ENCODE measurements at regions not wholly inside any gene's neighbourhood (a gene's known extent, or its start where the extent isn't known, plus 50 kb on each side); places are given as distances from the start of the nearest gene placed in this dataset.
"Not testable (repeated sequence)": the region's sequence is repeated elsewhere in the genome, so short reads cannot be mapped to it uniquely, and the experiment has no call there.

DNA sequence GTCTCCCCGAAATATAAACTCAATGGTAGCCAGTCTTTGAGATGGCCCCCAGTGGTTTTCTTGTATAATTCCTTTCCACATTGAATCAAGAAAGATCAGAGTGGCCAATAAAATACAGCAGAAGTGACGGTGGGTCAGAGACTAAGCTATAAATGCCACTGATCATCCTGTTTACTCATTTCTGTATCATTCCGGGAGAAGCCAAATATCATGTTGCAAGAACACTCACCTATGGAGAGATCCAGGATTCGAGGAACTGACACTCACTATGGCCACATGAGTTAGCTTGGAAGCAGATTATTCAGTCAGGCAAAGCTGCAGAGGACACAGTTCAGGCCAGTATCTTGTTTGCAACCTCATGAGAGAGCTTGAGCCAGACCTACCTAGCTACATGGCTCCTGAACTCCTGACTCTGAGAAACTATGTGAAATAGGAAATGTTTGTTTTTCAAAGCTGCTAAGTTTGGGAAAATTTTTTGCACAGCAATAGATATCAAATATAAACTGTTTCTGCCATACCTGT is 132.4 kb upstream of the ADGRF1 start:
- Histone ChIP-seq H3K27ac (ENCODE audit: extremely low read length, insufficient read depth, low read length) (no peak overlapping the region), H2AFZ (ENCODE audit: low read length) (no peak overlapping the region), H4K20me1 (ENCODE audit: insufficient read depth, low read length) (no peaks in the 10 kb centered on the region), H3K4me3 (replicated peaks in 1 of 3; ENCODE audit: insufficient read depth in 1 of 3, low read depth in 2 of 3, low read length in 3 of 3) (no peak overlapping the region), H3K4me2 (ENCODE audit: low read depth, low read length) (peak overlapping the region; percentile 44; the same call in 1 of the 2 replicates), H3K27me3 (ENCODE audit: control insufficient read depth in 1 of 2, insufficient read depth in 2 of 2, low read length in 2 of 2) (no peaks in the 10 kb centered on the region), H3K9ac (ENCODE audit: insufficient read depth, low read depth, low read length) (no peak overlapping the region), H3K4me1 (ENCODE audit: insufficient read depth, low read length) (peaks cover 20% of the 10 kb centered on the region), H3K36me3 (replicated peaks in 1 of 2; ENCODE audit: control insufficient read depth in 1 of 2, insufficient read depth in 2 of 2, low read length in 2 of 2) (no peaks in the 10 kb centered on the region), H3K9me3 (ENCODE audit: low read length) (no peaks in the 10 kb centered on the region), H3K79me2 (ENCODE audit: insufficient read depth, low read length) (no peaks in the 10 kb centered on the region)
- TF ChIP-seq RARA (CRISPR knock-in tag; IDR thresholded peaks at IDR 0.05) (0 out of 2 replicates have a peak, but pooled peaks have one; percentile 5), FIP1L1 (IDR thresholded peaks at IDR 0.05; ENCODE audit: borderline replicate concordance, insufficient read depth, low read depth, low read length) (no peak), ZNF7 (CRISPR knock-in tag; IDR thresholded peaks at IDR 0.05) (peak; percentile 72), ZNF557 (CRISPR knock-in tag; IDR thresholded peaks at IDR 0.05) (no peak), BCL6 (CRISPR knock-in tag; IDR thresholded peaks at IDR 0.05) (0 out of 2 replicates have a peak, but pooled peaks have one; percentile 23)
- DNase-seq (ENCODE audit: low spot score): peak; percentile 41
- FAIRE-seq: peak; percentile 56
- ChIA-PET CTCF (ENCODE audit: low intra/inter-chr PET ratio, low total read pairs) (no interaction called here), POLR2A (interaction anchor here (0.6 kb wide), 1 partner anchor 99 kb away, joined by 3 read pairs; no protein-coding TSS in a partner anchor)
- WGBS (ENCODE audit: low lambda C conversion rate): 38% methylated on average over 4 of the region's 4 CpGs
- intact Hi-C loops (cut with micrococcal nuclease; ENCODE audit: unreplicated experiment) (no loop called here), in situ Hi-C loops (cut with HindIII; ENCODE audit: extremely low pct_ligation_motif_present, low pct_unique_long_range_greater_than_20kb) (no loop called here)
- BruUV-seq (replicated peaks): no TSS peak
- ATAC-seq: peak; percentile 86

DNA sequence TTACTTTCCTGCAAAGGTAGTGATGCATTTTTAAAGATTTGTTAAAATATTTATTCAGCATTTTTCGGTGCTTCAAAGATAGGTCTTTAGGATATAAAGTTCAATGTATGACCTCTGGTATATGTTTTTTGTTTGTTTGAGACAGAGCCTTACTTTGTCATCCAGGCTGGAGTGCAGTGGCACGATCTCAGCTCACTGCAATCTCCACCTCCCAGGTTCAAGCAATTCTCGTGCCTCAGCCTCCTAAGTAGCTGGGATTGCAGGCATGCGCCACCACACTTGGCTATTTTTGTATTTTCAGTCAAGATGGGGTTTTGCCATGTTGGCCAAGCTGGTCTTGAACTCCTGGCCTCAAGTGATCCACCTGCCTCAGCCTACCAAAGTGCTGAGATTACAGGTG is 131.9 kb upstream of the ADGRF1 start:
- BruUV-seq (replicated peaks); POLR2A ChIA-PET; TF ChIP-seq CREB1 (IDR thresholded peaks at IDR 0.05): not testable (repeated sequence)
- TF ChIP-seq HOXA3 (CRISPR knock-in tag; IDR thresholded peaks at IDR 0.05): 0 out of 2 replicates have a peak, but pooled peaks have one; percentile 10
- 0 out of 2 replicates have a peak, but pooled peaks have one; percentile 6 for TF ChIP-seq FOSL2 (CRISPR knock-in tag; IDR thresholded peaks at IDR 0.05)
- peak; percentile 28 for TF ChIP-seq ASH2L (IDR thresholded peaks at IDR 0.05; ENCODE audit: insufficient read length, low read depth, low read length)
- TF ChIP-seq, protein P1, sequence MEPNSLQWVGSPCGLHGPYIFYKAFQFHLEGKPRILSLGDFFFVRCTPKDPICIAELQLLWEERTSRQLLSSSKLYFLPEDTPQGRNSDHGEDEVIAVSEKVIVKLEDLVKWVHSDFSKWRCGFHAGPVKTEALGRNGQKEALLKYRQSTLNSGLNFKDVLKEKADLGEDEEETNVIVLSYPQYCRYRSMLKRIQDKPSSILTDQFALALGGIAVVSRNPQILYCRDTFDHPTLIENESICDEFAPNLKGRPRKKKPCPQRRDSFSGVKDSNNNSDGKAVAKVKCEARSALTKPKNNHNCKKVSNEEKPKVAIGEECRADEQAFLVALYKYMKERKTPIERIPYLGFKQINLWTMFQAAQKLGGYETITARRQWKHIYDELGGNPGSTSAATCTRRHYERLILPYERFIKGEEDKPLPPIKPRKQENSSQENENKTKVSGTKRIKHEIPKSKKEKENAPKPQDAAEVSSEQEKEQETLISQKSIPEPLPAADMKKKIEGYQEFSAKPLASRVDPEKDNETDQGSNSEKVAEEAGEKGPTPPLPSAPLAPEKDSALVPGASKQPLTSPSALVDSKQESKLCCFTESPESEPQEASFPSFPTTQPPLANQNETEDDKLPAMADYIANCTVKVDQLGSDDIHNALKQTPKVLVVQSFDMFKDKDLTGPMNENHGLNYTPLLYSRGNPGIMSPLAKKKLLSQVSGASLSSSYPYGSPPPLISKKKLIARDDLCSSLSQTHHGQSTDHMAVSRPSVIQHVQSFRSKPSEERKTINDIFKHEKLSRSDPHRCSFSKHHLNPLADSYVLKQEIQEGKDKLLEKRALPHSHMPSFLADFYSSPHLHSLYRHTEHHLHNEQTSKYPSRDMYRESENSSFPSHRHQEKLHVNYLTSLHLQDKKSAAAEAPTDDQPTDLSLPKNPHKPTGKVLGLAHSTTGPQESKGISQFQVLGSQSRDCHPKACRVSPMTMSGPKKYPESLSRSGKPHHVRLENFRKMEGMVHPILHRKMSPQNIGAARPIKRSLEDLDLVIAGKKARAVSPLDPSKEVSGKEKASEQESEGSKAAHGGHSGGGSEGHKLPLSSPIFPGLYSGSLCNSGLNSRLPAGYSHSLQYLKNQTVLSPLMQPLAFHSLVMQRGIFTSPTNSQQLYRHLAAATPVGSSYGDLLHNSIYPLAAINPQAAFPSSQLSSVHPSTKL (CRISPR knock-in tag; IDR thresholded peaks at IDR 0.05): 0 out of 2 replicates have a peak, but pooled peaks have one; percentile 33
- TF ChIP-seq RARA (CRISPR knock-in tag; IDR thresholded peaks at IDR 0.05): 0 out of 2 replicates have a peak, but pooled peaks have one; percentile 5
- TF ChIP-seq NR2F1 (CRISPR knock-in tag; IDR thresholded peaks at IDR 0.05): peak in 1 of 2 experiments; percentile 52; a peak in 1 of 4 replicates
- TF ChIP-seq SALL1 (CRISPR knock-in tag; IDR thresholded peaks at IDR 0.05): peak; percentile 54
- peak; percentile 88 for TF ChIP-seq ZNF460 (CRISPR knock-in tag; IDR thresholded peaks at IDR 0.05; ENCODE audit: borderline replicate concordance)
- TF ChIP-seq CREB1 (CRISPR knock-in tag; IDR thresholded peaks at IDR 0.05): 0 out of 2 replicates have a peak, but pooled peaks have one; percentile 32
- TF ChIP-seq RXRA (CRISPR knock-in tag; IDR thresholded peaks at IDR 0.05): peak; percentile 29; the same call in 1 of the 2 replicates
- TF ChIP-seq ZMYM3 (CRISPR knock-in tag; IDR thresholded peaks at IDR 0.05): peak; percentile 35

More for the DNA sequence above, 131.9 kb upstream of the ADGRF1 start:
- intact Hi-C loops (cut with micrococcal nuclease; ENCODE audit: unreplicated experiment); H3K36me3 ChIP-seq (replicated peaks in 1 of 2; ENCODE audit: control insufficient read depth in 1 of 2, insufficient read depth in 2 of 2, low read length in 2 of 2); H3K9ac ChIP-seq (ENCODE audit: insufficient read depth, low read depth, low read length); DNase-seq (ENCODE audit: low spot score); in situ Hi-C loops (cut with HindIII; ENCODE audit: extremely low pct_ligation_motif_present, low pct_unique_long_range_greater_than_20kb); H2AFZ ChIP-seq (ENCODE audit: low read length); H3K27me3 ChIP-seq (ENCODE audit: control insufficient read depth in 1 of 2, insufficient read depth in 2 of 2, low read length in 2 of 2); H4K20me1 ChIP-seq (ENCODE audit: insufficient read depth, low read length); H3K27ac ChIP-seq (ENCODE audit: extremely low read length, insufficient read depth, low read length); CTCF ChIA-PET (ENCODE audit: low intra/inter-chr PET ratio, low total read pairs); H3K9me3 ChIP-seq (ENCODE audit: low read length); H3K79me2 ChIP-seq (ENCODE audit: insufficient read depth, low read length); H3K4me3 ChIP-seq (replicated peaks in 1 of 3; ENCODE audit: insufficient read depth in 1 of 3, low read depth in 2 of 3, low read length in 3 of 3): not testable (repeated sequence)
- Histone ChIP-seq H3K4me1 (ENCODE audit: insufficient read depth, low read length) (peaks cover 20% of the 10 kb centered on the region), H3K4me2 (ENCODE audit: low read depth, low read length) (peak overlapping the region; percentile 44)
- WGBS (ENCODE audit: low lambda C conversion rate): 32% methylated on average over 4 of the region's 4 CpGs
- ATAC-seq: peak; percentile 70
- peak; percentile 23 for FAIRE-seq
